ENCODE measurements at regions not wholly inside any gene's neighbourhood (a gene's known extent, or its start where the extent isn't known, plus 50 kb on each side); places are given as distances from the start of the nearest gene placed in this dataset.

DNA sequence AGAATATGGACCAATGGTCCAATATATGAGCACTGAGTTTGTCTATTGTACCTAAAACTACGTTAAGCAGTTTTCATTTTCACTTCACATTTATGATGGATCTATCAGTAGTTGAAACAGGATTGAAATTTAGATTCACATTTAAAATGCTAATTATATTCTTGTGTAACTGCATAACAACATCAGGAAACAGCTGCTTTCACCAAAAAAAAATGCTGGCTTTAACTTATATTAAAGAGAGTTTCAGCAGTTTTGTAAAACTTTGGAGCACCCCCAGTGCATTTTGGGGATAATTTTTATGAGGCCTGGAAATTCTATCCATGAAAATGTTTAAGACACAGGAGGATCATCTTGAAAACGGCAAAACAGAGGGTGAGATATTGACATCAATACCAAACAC lies 142.8 kb upstream of the ROBO2 start:
- DNase-seq (ENCODE audit: low spot score): no peak
- in situ Hi-C loops (cut with MboI; ENCODE audit: low sequenced_read_pairs, unreplicated experiment): no loop called here
- TF ChIP-seq, protein P1, sequence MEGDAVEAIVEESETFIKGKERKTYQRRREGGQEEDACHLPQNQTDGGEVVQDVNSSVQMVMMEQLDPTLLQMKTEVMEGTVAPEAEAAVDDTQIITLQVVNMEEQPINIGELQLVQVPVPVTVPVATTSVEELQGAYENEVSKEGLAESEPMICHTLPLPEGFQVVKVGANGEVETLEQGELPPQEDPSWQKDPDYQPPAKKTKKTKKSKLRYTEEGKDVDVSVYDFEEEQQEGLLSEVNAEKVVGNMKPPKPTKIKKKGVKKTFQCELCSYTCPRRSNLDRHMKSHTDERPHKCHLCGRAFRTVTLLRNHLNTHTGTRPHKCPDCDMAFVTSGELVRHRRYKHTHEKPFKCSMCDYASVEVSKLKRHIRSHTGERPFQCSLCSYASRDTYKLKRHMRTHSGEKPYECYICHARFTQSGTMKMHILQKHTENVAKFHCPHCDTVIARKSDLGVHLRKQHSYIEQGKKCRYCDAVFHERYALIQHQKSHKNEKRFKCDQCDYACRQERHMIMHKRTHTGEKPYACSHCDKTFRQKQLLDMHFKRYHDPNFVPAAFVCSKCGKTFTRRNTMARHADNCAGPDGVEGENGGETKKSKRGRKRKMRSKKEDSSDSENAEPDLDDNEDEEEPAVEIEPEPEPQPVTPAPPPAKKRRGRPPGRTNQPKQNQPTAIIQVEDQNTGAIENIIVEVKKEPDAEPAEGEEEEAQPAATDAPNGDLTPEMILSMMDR (IDR thresholded peaks at IDR 0.05; ENCODE audit: borderline replicate concordance, control extremely low read depth, extremely low read depth, insufficient read depth, missing control alignments): no peak

DNA sequence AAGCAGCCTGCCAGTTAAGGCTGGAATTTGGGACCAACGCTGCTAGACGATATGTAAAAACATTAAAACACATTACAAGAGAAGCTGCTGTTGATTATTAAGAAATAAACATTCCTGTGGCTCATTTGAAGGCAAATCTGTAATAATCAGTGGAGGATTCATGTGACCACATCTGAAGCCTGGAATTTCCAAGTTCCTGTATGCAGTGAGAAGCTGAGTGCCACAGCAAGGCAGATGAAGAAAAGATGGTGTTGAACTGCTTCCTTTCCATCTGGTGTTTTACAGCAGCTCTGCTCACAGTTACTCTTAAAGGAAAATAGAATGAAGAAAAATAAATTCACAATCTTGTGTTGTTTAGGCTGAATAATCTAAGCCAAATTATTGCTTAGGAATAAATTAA lies 139.3 kb upstream of the ROBO2 start:
- TF ChIP-seq, protein P1 (IDR thresholded peaks at IDR 0.05; ENCODE audit: borderline replicate concordance, control extremely low read depth, extremely low read depth, insufficient read depth, missing control alignments): no peak
- in situ Hi-C loops (cut with MboI; ENCODE audit: low sequenced_read_pairs, unreplicated experiment): no loop called here
- no peak for DNase-seq (ENCODE audit: low spot score)

DNA sequence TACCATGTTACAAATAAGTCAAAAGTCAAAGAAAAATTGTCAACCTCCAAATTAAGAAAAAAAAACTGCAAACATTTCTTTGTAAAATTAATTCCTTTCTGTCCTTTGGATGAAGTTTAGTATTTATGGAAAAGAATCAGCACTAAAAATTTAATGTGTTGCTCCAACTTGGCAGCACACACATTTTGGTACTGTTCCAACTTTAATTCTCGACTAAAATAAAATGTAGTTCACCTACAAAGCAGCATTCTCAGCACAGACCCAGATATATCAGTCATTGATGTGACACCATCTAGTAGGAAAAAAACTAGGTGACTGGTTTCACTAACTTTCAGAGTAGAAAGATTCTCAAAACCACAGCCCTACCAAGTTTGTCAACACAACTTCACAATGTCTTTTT lies 131.7 kb upstream of the ROBO2 start:
- in situ Hi-C loops (cut with MboI; ENCODE audit: low sequenced_read_pairs, unreplicated experiment): no loop called here
- TF ChIP-seq, protein P1 (IDR thresholded peaks at IDR 0.05; ENCODE audit: borderline replicate concordance, control extremely low read depth, extremely low read depth, insufficient read depth, missing control alignments): no peak
- DNase-seq (ENCODE audit: low spot score): no peak

DNA sequence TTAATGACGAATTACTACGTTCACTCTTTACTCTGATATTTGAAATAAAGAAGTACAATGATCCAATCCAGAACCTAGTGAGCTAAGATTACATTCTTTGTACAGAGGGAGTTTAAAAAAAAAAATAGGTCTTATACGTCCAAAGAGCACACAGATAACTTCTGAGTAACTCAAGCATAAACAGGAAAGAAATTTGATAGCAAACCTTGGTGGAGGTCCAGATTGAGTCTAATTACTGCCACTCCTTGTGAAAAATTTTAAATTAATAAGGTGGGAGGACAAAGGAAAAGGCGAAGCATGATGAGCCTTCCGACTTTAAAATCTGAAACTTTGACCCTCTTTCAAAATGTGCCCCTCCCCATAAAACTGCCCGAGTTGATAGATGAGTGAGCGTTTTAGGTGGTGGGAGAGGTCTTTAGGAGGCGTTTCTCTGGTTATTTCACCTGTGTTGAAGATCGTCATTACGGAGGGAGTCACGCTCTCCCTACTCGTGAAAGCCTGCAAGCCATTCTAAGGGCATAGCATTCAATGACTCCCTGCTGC lies 127.0 kb upstream of the ROBO2 start:
- DNase-seq (ENCODE audit: low spot score): no peak
- in situ Hi-C loops (cut with MboI; ENCODE audit: low sequenced_read_pairs, unreplicated experiment): no loop called here
- TF ChIP-seq, protein P1 (IDR thresholded peaks at IDR 0.05; ENCODE audit: borderline replicate concordance, control extremely low read depth, extremely low read depth, insufficient read depth, missing control alignments): no peak

DNA sequence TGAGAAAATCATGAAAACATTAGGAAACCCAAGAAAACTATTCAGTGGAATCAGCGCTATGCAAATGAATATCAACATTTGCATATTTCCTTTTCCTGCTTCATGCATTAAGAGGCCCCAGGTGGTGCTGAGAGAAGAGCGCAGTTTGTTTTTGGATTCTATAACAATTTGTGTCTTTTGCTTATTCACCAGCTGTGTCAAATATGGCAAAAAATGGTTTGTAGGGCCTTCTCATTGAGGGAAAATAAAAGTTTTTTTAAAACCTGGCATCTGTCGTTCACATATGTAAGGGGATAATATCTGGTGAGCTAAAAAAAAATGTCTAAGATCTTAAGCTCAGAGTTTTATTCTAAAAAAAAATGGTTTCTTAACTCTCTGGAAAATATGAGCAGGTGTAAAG lies 122.5 kb upstream of the ROBO2 start:
- DNase-seq (ENCODE audit: low spot score): no peak
- TF ChIP-seq, protein P1 (IDR thresholded peaks at IDR 0.05; ENCODE audit: borderline replicate concordance, control extremely low read depth, extremely low read depth, insufficient read depth, missing control alignments): no peak
- in situ Hi-C loops (cut with MboI; ENCODE audit: low sequenced_read_pairs, unreplicated experiment): no loop called here

DNA sequence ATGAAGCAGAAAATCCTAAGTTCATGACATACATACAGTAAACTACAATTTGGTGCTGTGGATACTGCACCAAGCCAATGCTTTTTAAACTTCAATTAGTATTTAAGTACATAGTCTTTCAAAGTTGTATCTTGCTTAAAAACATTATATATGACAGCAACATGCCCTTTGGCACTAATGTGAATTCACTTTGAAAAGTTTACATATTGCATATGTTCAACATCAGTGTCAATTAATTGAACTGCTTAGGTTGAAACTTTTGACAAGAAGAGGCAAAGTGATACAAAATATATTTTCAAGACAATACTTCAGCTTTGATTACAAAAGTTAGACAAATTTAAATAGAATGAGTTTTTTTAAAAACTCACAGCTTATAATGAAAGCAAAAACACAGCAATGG lies 119.4 kb upstream of the ROBO2 start:
- no peak for DNase-seq (ENCODE audit: low spot score)
- in situ Hi-C loops (cut with MboI; ENCODE audit: low sequenced_read_pairs, unreplicated experiment): no loop called here
- TF ChIP-seq, protein P1 (IDR thresholded peaks at IDR 0.05; ENCODE audit: borderline replicate concordance, control extremely low read depth, extremely low read depth, insufficient read depth, missing control alignments): no peak

DNA sequence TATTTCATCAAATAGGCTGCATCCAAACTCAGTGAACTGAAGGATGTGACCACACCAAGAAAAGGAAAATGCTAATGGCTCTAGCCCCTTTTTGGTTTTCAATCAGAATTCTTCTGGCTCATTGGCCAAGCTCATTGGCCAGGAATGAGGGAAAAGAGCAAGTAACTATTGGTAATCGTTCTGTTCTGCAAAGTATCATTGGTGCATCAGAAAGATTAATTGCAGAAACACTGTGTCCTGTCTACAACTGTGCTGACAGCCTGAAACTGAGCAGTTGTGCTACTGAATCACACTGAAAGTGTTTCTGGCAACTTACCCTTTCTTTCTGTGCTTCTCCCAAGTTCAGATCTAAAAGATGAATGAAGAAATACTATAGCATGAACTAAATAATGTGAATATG lies 116.4 kb upstream of the ROBO2 start:
- in situ Hi-C loops (cut with MboI; ENCODE audit: low sequenced_read_pairs, unreplicated experiment): no loop called here
- no peak for DNase-seq (ENCODE audit: low spot score)
- TF ChIP-seq, protein P1 (IDR thresholded peaks at IDR 0.05; ENCODE audit: borderline replicate concordance, control extremely low read depth, extremely low read depth, insufficient read depth, missing control alignments): no peak

Measured in GM13976 (cell line).